Limb (tissue), 2 donors: ENCODE measurements at regions not wholly inside any gene's neighbourhood (a gene's known extent, or its start where the extent isn't known, plus 50 kb on each side); places are given as distances from the start of the nearest gene placed in this dataset.

Experiments used
- DNase-seq, 2 donors: peaks; one replicate each; pipeline ENCODE4 v3.0.0-alpha.2; 2016; ENCODE audit errors: extremely low spot score in 2 of 2

DNA sequence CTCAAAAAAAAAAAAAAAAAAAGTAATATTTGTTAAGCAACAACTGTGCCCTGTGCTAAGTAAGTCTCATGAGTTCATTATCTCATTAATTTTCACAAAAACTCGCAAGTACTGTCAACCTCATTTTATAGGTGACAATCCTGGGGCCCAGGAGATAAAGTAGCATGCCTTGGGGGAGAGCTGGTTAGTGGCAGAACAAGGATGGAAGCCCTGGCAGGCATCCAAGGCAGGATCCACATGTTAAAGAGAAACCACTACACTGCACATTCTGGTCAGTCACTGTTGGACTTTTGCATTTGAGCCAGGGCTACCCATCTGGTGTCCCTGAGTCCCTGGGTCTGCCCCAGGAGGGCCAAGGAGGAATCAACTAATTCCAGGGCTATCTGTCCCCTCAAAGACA is 54.6 kb downstream of the ZFP36L2 start:
- no peak for DNase-seq

DNA sequence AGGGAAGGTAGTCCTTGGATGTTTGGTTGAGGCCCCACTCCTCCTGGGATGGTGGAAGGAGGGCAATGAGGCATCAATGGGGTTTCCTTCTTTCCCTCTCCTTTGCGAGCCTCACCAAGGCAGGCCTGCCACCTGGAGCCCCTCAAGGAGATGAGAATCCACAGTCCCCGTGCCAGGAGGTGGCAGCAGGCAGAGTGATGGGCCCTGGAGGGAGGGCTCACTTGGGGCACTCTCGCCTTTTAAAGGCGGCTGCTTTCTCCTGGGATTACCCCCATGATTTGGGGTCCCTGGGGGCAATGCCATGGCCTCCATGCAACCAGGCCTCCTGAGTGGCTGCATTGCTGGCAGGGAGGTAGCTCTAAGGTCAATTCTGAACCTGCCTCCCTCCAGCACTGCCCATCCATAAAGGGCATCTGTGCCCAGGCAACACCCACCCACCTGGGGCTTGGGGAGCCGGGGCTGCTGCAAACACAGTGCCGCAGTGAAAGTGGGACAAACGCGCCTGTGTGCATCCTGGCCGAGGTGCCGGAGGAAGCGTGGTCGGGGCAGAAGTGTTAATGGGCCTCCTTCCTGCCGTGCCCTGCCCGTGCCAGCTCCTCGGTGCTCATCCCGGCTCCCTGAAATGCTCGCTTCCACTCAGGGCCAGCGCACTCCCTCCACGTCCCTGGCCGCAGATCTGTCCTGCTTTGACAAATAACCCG is 55.9 kb downstream of the ZFP36L2 start:
- no peak for DNase-seq

DNA sequence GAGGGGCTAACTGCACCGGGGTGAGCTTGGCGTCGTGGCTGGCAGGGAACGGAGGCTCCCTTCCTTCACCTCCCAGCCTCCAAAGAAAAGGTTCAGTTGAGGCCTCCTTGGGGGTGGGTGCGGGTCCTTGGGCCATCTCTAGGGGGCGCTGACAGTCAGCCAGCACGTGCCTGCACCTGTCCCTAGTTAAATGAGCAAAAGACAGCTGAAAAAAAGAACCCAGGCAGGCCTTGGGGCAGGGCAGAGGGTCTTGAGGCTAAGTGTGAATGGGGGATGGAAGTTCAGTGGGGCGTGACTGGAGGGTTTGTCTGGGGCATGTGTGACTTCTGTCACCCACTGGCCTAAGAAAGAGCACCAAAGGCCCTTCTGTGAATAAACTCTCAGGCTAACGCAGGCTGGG is 56.4 kb downstream of the ZFP36L2 start:
- DNase-seq = no peak

DNA sequence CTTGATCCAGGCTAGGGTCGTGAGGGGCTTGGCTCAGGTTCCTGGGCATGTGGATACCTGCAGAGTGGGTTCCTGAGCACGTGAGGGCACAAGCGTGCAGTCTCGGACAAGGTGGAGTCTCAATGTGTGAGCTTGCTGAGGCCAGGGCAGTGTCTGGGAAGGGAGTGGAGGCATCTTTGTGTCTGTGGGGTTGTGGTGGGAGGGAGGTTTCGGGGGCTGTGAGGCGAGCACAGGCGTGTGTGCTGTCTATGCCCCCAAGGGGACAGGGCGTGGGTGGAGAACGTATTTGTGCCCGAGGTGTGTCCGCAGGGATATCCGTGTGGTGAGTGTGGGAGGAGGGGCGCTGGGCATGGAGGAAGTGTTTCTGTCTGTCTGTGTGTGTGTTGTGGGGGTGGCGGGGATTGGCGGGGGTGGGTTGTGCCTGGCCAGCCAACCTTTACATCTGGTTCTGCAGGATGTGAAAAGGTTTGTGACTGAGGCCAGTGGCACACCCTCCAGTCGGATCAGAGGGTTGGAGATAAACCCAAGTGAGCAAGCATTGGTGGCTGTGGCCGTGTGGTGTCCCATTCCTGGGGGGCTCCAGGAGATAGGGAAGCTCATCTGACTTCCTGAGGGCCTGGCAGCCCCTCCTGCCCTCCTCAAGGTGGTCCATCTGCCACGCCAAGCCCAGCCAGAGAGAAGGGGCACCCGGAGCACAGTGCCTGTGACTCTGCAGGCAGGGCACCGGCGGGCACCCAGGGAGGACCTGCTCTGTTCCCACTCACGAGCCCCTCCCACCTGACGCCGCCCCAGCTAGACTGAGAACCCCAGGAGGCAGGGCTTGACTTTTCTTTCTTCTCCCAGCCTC is 57.1 kb downstream of the ZFP36L2 start:
- no peak for DNase-seq

DNA sequence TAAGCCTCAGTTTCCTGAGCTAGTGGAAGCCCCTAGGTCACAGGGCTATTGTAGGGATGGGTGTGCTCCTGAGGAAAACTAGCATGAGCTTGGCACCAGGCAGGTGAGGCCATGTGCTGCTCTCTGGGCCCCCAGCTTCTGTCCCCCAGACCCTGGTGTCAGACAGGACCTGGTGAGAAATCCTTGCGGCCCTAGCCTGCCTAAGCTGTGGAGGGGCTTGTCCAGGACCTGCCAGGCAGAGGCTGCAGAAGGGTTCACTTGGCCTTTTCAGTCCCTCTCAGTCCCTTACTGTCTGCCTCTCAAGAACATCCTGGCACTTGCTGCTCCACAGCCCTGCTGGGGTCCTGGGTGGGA is 58.4 kb downstream of the ZFP36L2 start:
- no peak for DNase-seq

DNA sequence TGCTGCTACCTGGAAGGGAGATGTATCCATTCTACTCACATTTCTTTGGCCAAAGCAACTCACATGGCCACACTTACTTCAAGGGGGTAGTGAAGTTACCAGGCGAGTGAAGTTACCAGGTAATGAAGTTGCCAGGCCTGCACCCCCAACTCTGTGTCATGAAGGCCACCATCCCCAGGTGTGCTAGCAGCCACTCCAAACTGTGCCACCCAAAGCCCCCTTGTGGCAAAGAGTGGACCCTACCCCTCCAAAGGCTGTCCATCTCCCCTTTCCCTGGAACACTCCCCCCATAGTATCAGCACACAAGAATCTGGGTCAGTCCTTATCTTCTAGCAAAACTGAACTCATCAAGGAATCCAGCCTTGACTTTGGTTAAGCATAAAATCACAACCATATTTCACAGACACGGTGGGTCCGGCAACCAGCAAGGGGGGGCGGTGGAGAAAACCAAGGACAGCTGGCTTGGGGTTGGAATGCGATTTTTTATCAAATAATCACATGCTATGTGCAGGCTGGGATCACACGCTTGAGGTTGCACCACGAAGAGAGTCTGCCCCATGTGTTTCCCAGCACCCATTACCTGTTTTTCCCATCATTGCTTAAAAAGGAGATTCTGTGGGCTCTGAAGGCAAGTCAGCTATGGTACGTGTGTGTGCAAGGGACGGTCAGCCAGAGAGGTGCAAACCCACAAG is 60.9 kb downstream of the ZFP36L2 start:
- no peak for DNase-seq

DNA sequence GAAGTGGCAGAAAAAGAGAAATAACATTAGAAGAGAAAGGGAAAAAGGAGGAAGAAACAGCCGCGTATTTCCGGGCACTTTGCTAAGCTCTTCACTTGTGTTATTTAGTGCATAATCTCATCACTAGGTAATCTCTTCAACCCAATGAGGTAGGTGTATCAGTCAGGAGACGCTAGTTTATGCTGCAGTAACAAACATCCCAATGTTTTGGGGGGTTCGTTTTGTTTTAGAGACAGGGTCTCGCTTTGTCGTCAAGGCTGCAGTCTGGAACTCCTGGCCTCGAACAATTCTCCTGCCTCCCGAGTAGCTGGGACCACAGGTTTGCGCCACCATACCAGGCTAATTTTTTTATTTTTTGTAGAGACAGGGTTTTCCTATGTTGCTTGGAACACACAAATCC is 61.7 kb downstream of the ZFP36L2 start:
- DNase-seq = no peak

DNA sequence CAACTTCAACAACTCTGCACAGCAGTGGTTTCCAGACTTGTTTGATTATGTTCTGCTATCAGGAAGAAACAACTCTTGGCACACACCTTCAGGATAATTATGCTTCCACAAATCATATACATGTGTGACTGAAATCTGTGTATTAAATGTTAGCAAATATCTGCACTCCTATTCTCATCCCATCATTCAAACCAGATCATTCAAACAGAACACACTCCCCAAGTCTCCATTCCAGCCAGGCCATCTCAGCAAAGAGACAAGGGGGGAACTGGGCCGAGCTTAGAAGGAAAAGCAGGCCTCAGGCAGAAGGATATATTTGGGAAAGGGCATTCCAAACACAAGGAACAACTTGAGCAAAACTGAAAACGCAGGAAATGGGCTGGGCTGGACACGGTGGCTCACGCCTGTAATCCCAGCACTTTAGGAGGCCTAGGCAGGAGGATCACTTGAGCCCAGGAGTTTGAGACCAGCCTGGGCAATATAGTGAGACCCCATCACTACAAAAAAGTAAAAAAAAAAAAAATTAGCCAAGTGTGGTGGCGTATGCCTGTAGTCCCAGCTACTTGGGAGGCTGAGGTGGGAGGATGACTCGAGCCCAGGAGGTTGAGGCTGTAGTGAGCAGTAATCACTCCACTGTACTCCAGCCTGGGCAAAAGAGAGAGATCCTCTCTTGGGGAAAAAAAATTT is 62.7 kb downstream of the ZFP36L2 start:
- DNase-seq = no peak

DNA sequence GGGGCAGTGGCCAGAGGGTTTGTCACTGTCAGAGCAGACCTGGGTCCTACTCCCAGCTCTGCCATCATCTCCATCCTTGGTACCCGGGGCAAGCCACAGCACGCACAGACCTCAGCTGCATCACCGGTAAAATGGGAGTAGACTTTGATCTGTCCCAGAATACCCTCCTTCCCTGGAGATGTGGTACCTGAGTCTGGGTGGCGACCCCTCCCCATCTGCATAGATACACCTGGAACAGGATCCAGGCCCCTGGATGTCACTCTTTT is 64.0 kb downstream of the ZFP36L2 start:
- DNase-seq = no peak

DNA sequence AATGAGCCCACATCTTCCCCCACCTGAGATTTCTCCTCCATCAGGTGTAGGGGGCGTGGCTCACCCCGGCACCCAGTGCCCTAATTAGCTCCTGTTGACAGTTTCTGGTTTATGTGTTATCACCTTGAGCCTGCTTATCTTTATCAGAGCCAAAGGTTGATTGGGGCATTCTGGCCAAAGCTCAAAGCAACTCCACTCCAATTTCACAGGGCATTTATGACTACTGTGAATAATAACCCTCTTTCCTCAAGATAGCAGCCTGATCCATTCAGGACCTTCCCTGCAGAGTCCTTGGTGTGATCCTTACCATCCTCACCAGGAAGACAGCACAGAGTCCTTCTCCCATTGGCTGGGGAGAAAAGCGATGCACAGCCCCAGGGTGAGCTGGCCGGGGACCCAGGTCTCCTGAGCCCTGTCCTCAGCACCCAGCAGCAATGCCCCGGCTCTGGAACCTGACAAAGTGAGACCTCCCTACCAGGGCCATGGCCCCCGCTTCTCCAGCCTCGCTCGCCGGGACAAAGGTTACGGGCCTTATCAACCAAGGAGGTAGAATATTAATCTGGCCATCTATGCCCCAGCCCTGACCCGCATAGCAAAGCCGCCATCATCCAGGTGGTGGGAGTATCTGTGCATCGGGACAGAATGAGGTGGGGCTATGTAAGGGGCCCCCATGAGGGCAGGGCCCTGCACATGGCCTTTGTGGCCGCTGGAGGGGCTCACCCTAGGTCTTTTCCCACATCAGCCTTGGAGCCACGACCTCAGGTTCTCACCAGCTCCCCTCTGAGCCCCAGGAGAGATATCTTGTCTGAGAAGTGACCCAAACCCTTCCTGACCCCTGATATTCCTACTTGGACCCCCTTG is 64.5 kb downstream of the ZFP36L2 start:
- no peak for DNase-seq

DNA sequence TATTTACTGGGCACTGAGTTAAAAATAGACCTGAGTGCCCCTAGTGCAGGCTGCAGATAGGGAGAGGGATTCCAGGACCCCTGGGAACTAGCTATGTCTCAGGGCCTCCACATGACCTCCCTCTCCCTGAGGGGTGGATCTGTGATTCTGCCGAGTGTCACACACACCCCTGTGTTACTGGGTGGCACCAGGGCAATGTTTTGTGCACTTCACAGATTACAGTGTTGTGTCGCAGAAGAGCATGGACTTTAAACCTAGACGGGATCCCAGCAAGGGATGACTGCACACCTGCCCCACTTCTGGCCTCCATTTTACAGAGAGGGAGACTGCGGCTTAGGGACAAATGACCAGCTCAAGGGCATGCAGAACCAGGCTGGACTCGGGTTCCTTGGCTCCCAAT is 65.6 kb downstream of the ZFP36L2 start:
- no peak for DNase-seq

DNA sequence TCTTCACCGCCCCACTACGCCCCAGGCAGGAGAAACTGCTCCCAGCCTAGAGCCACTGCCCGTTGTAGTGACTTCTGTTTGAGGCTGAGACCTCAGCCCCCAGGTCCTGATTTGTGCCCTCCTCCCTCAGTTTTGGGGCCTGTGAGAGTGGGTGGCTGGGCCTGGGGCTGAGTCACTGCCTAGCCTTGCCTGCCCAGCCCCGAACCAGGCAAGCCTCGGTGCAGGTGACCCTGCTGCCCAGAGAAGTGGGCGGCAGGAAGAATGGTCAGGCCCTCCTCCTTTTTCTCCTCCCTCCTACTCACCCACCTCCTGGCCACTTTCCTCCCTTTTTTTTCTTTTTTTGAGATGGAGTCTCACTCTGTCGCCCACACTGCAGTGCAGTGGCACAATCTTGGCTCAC is 66.6 kb downstream of the ZFP36L2 start:
- DNase-seq = no peak

DNA sequence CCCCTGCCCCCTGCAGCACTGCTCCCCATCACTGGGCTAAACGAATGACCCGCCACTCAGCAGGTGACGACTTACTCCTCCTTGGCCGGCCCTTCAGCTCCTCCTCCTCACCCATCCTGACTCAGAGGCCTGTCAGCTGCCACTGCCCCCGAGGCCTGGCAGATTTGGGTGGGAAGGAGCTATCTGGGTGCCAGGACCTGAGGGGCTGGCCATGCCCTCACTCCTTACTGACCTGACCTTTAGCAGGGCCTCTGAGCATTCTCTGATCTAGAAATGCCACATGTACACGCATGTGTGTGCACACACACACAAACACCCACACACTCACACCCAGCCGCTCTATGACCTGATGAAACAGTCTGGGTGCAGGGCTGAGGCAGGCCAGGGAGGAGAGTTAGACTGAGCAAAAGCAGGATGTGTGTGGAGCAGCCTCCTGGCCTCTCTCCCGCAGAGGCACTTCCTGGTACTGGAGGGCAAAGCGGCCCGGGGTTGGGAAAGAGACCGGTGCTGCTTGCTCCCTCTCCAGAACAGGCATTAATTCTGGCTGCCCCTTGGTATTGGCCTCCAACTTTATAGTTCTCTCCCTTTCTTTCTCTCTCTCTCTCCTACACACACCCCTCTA is 68.0 kb downstream of the ZFP36L2 start:
- DNase-seq = no peak

DNA sequence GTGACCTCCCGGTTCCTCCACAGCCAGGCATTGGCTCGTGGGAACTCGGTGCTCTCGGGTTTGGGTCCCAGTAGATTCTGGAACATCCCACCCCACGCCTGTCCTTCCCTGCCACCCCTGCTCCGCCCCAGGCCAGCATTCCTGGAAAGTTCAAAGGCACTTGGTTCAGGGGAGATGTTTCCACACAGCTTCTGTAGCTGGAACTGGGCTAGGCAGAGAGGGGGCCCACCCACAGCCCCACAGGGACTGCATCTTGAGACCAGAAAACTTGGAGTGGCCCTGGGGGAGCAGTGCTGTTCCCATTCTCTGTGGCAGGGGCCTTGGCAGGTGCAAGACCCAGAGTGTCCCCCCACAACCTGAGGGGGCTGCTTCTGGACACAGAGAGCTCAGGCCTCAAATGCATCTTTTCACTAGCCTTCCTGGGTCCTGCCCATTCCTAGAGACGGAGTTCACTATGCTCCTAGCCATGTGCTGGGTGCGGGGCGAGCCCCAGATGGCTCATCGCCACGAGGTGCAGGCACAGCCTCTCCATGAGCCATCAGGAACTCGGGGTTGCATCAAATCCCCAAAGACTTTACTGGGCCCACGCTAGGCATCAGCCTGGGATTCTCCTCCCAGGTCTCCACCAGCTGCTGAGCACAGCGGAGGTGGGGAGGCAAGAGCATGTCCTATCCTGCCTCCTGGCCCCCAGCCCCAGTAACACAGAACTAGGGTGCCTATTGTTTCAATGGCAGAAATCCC is 68.7 kb downstream of the ZFP36L2 start:
- no peak for DNase-seq

DNA sequence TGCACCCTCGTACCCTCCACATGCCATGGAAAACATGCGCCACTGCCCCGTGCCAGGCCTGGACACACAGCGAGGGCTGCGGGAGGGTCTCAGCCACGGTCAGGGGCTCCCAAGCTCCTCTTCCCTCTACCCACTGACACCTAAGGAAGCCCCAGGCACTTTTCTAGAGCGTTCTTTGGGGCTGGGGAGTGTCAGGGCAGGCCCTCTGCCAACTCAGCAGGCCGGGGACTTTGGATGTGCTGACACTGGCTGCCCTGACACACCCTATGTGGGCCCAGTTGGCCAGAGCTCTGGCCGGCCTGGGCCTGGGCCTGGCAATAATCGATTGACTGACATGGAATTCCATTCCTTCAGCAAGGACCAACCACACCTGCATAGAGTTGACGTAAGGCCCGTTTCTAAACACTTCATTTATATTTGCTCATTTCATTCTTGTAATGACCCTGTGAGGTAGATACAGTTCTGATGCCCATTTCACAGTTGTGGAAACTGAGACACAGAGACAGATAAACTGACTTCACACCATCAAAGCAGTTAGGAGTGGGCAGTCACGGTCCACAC is 70.5 kb downstream of the ZFP36L2 start:
- no peak for DNase-seq

DNA sequence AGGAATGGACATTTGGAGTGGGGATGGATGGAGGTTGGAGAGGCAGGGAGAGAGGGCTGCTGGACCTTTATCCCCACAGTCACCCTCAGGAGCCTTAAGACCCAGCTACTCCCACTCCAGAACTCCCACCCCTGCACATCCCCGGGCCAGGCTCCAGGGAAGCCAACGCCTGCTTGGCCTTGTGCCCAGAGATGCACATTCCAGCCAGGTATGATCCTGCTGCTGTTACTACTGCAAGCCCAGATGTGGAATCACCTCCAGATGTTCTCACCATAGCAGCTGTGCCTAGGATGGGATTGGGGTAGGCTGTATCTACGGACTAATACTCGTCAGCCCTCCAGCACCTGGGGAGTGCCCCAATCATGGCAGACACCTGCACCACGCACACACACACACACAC is 71.7 kb downstream of the ZFP36L2 start:
- DNase-seq = no peak

DNA sequence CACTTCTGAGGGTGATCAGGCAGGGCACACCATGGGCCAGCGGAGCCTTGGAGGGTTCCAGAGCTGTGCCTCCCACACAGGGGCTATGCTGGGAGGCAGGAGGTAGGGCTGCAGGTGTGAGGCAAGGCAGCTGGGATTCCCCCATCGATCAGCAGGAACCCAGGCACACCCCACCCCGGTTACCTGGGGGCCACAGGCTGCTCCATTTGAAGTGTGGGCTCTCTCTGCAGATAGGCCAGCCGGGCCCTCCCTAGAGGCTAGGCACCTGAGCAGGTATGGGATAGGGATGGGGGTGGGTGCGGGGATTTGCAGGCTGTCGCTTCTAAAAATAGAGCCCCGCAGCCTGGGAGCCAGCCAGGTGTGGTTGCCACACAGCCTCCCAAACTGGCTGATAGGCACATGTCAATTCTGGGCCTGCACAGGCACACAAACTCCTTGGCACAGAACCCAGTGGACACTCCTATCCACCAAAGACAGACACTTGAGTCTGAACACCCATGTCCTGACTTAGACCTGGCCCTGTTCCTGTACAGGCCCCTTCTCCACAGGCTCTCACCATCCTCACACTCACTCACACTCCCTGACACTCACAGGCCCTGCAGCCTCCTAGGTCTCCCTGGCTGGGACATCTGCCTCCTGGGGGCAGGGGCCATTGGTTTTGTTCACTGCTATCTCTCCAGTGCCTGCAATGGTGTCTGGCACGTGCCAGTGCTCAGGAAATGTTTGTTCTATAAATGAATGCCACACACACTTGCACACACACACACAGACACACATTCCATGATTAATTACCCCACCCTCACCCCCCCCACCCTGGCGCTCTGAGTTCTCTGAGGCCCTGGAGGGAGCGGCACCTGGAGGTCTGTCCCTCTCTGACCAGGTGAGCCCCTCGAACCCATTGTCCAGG is 73.4 kb downstream of the ZFP36L2 start:
- no peak for DNase-seq

DNA sequence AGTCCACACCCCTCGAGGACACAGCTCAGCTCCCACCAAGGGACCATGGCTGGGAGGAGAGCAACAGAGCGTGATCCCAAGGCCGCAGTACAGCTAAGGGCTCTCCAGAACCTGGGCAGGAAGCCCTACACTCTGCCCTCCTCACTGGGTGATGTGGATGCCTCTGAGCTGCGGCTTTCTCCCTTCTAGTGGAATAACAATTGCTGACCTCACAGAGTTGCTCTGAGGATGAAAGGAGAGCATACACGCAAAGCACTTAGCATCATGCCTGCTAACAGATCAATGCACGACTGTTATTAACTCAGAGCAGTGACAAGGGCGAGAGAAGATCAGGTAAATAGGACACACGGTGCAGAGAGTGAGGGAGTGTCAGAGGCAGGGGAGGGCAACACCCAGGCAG is 74.2 kb downstream of the ZFP36L2 start:
- no peak for DNase-seq
